H1 (cell line): ENCODE measurements at regions not wholly inside any gene's neighbourhood (a gene's known extent, or its start where the extent isn't known, plus 50 kb on each side); places are given as distances from the start of the nearest gene placed in this dataset.

Experiments used
- CEBPB ChIP-seq: IDR thresholded peaks from 2 replicates; pipeline ENCODE4 v1.6.1; 2012; ENCODE audit warnings: low read depth, low read length
- CHD7 ChIP-seq: fragments of 300-600 bp; sonication (generic); IDR thresholded peaks from 2 replicates; pipeline ENCODE4 v1.7.1; 2012; ENCODE audit warnings: low read length, moderate library complexity, mild to moderate bottlenecking, inconsistent platforms; ENCODE audit not compliant: insufficient replicate concordance
- SUZ12 ChIP-seq: fragments of 200-600 bp; sonication (generic); IDR thresholded peaks from 2 replicates; pipeline ENCODE4 v1.6.1; 2012; ENCODE audit warnings: mild to moderate bottlenecking, inconsistent platforms, low read length, moderate library complexity, mixed read lengths
- TF ChIP-seq, protein P1 (sequence below), 3 experiments: IDR thresholded peaks; 1 replicate in 2 of 3; 2 replicates in 1 of 3; pipeline versions ENCODE4 v1.5.1 to v1.6.1; 2011; ENCODE audit warnings: low read length in 3 of 3, mild to moderate bottlenecking in 3 of 3, inconsistent platforms in 2 of 3, low read depth in 1 of 3, moderate library complexity in 1 of 3; ENCODE audit not compliant: insufficient read depth in 1 of 3; ENCODE audit errors: control extremely low read depth in 1 of 3

DNA sequence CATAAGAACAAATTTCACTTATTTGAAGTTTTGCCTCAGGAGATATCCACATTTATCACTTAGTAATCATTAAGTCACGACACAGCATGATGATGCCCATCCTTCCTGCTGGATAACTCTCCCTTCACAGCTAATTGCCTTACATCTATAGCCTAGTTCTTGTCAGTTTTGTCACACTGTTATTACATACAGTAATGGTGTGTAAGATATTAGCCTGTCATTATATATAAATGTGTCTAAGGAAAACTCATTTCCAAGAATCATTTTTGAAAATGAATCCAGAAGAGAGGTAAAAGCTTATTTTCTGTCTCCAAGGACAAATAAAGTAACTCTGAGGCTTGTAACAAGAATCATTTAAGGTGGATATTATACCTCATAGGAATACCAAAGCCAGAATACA, 193.2 kb upstream of the ARID2 start (continued):
- TF ChIP-seq CHD7 = no peak
- no peak for TF ChIP-seq SUZ12
- no peak for TF ChIP-seq CEBPB
- TF ChIP-seq, protein P1, sequence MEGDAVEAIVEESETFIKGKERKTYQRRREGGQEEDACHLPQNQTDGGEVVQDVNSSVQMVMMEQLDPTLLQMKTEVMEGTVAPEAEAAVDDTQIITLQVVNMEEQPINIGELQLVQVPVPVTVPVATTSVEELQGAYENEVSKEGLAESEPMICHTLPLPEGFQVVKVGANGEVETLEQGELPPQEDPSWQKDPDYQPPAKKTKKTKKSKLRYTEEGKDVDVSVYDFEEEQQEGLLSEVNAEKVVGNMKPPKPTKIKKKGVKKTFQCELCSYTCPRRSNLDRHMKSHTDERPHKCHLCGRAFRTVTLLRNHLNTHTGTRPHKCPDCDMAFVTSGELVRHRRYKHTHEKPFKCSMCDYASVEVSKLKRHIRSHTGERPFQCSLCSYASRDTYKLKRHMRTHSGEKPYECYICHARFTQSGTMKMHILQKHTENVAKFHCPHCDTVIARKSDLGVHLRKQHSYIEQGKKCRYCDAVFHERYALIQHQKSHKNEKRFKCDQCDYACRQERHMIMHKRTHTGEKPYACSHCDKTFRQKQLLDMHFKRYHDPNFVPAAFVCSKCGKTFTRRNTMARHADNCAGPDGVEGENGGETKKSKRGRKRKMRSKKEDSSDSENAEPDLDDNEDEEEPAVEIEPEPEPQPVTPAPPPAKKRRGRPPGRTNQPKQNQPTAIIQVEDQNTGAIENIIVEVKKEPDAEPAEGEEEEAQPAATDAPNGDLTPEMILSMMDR (IDR thresholded peaks at IDR 0.05; ENCODE audit: control extremely low read depth in 1 of 3, insufficient read depth in 1 of 3, low read depth in 1 of 3, low read length in 3 of 3) = no peak
- TF ChIP-seq, all 59 proteins: peak for 0
